Nucleus accumbens (tissue), 56 donors: ENCODE measurements at regions not wholly inside any gene's neighbourhood (a gene's known extent, or its start where the extent isn't known, plus 50 kb on each side); places are given as distances from the start of the nearest gene placed in this dataset.
A peak's percentile ranks its signal among the peaks of the same experiment; 100 is the strongest.

ENCODE experiments used
- DNase-seq, 56 donors: peaks; one replicate each; lab custom pipeline; 2025; lab: John Stamatoyannopoulos, UW

- DNase-seq: no peak
Measured at GRCh38 chr3:46146548-46146947, 61.6 kb downstream of the CCR1 start.

- DNase-seq: no peak
Measured at GRCh38 chr3:46146021-46146420, 62.1 kb downstream of the CCR1 start.

GRCh38 chr3:46145147-46145546 lies 63.0 kb downstream of the CCR1 start:
- no peak for DNase-seq

- DNase-seq: peak in 25 of 56 donors; percentile 2 to 69 (median 17)
Measured at GRCh38 chr3:46143951-46144473, 64.1 kb downstream of the CCR1 start.

- no peak for DNase-seq
Measured at GRCh38 chr3:46141813-46142212, 66.3 kb downstream of the CCR1 start.

- DNase-seq: no peak
Measured at GRCh38 chr3:46138581-46138980, 69.5 kb downstream of the CCR1 start.

GRCh38 chr3:46135475-46135874 lies 72.6 kb downstream of the CCR1 start:
- DNase-seq: no peak

GRCh38 chr3:46133285-46133684 lies 74.8 kb downstream of the CCR1 start:
- DNase-seq: no peak

GRCh38 chr3:46132565-46132964 lies 75.5 kb downstream of the CCR1 start:
- DNase-seq: no peak

- no peak for DNase-seq
Measured at GRCh38 chr3:46131884-46132450, 76.1 kb downstream of the CCR1 start.

GRCh38 chr3:46130631-46131310 lies 77.3 kb downstream of the CCR1 start:
- no peak for DNase-seq

GRCh38 chr3:46129588-46130272 lies 78.4 kb downstream of the CCR1 start:
- DNase-seq: no peak

- no peak for DNase-seq
Measured at GRCh38 chr3:46127503-46127902, 80.6 kb downstream of the CCR1 start.

GRCh38 chr3:46124216-46125177 lies 83.6 kb downstream of the CCR1 start:
- DNase-seq: no peak

- no peak for DNase-seq
Measured at GRCh38 chr3:46123646-46124045, 84.5 kb downstream of the CCR1 start.

- no peak for DNase-seq
Measured at GRCh38 chr3:46122091-46122490, 86.0 kb downstream of the CCR1 start.

- DNase-seq: no peak
Measured at GRCh38 chr3:46120983-46121382, 87.1 kb downstream of the CCR1 start.

- no peak for DNase-seq
Measured at GRCh38 chr3:46119709-46120498, 88.2 kb downstream of the CCR1 start.

GRCh38 chr3:46119253-46119652 lies 88.9 kb downstream of the CCR1 start:
- DNase-seq: no peak

- DNase-seq: no peak
Measured at GRCh38 chr3:46116996-46117395, 89.7 kb upstream of the XCR1 start.
